Tibial nerve (tissue), 3 donors: ENCODE measurements at regions not wholly inside any gene's neighbourhood (a gene's known extent, or its start where the extent isn't known, plus 50 kb on each side); places are given as distances from the start of the nearest gene placed in this dataset.

ENCODE experiments used
- CTCF ChIP-seq, 5 experiments: fragments of 200-600 bp in 3 of 5; fragments of 450-650 bp in 2 of 5; sonication (generic) in 3 of 5; IDR thresholded peaks; one replicate each; pipeline ENCODE4 v1.5.1; 2016 to 2019; ENCODE audit warnings: antibody characterized with exemption in 5 of 5, mild to moderate bottlenecking in 3 of 5, moderate library complexity in 2 of 5
- POLR2A ChIP-seq, 2 donors: fragments of 450-650 bp; IDR thresholded peaks; one replicate each; pipeline ENCODE4 v1.6.1; 2017; ENCODE audit warnings: antibody characterized with exemption in 2 of 2, mild to moderate bottlenecking in 2 of 2, moderate library complexity in 2 of 2

DNA sequence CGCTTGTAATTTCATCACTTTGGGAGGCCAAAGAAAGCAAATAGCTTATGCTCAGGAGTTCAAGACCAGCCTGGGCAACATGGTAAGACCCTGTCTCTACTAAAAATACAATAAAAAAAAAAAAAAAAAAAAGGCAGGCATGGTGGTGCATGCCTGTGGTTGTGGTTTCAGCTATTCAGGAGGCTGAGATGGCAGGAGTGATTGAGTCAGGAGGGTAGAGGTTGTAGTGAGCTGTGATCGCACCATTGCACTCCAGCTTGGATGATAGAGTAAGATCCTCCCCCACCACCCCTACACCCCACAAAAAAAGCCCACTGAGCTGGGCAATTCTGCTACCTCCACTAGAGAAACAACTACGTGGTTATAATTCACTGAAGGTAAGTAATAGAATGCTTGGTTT lies 118.8 kb upstream of the PCDH18 start:
- TF ChIP-seq CTCF (IDR thresholded peaks at IDR 0.05) (no peak), POLR2A (IDR thresholded peaks at IDR 0.05) (no peak)
